Gastrocnemius medialis (tissue), 4 donors: ENCODE measurements at regions not wholly inside any gene's neighbourhood (a gene's known extent, or its start where the extent isn't known, plus 50 kb on each side); places are given as distances from the start of the nearest gene placed in this dataset.

Source experiments
- POLR2A ChIP-seq, 2 donors: fragments of 450-650 bp; IDR thresholded peaks; one replicate each; pipeline ENCODE4 v1.6.1; 2017; ENCODE audit warnings: antibody characterized with exemption in 2 of 2, mild to moderate bottlenecking in 2 of 2, moderate library complexity in 2 of 2
- TF ChIP-seq, protein P1 (sequence below), 5 experiments: fragments of 450-650 bp in 3 of 5; fragments of 200-600 bp in 2 of 5; sonication (generic) in 2 of 5; IDR thresholded peaks in 4 of 5; conservative IDR thresholded peaks in 1 of 5; 1 replicate in 4 of 5; 2 replicates in 1 of 5; pipeline ENCODE4 v1.5.1; 2016 to 2019; ENCODE audit warnings: antibody characterized with exemption in 5 of 5, mild to moderate bottlenecking in 3 of 5, moderate library complexity in 3 of 5

DNA sequence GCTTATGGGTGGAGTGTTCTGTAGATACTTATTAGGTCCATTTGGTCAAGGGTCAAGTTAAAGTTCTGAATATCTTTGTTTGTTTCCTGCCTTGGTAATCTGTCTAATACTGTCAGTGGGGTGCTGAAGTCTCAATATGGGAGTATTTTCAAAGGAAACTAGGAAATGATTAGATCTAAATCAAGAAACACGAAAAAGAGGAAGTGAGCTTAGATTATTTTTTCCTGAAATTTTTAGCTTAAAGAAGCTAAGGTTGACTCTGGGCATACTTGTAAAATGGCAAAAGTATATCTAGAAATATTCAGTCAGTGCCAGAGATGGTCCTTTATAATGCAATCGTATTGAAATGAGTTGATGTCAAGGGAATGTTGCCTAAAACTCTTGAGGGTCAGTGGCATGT, 313.5 kb downstream of the ICE1 start:
- TF ChIP-seq, protein P1, sequence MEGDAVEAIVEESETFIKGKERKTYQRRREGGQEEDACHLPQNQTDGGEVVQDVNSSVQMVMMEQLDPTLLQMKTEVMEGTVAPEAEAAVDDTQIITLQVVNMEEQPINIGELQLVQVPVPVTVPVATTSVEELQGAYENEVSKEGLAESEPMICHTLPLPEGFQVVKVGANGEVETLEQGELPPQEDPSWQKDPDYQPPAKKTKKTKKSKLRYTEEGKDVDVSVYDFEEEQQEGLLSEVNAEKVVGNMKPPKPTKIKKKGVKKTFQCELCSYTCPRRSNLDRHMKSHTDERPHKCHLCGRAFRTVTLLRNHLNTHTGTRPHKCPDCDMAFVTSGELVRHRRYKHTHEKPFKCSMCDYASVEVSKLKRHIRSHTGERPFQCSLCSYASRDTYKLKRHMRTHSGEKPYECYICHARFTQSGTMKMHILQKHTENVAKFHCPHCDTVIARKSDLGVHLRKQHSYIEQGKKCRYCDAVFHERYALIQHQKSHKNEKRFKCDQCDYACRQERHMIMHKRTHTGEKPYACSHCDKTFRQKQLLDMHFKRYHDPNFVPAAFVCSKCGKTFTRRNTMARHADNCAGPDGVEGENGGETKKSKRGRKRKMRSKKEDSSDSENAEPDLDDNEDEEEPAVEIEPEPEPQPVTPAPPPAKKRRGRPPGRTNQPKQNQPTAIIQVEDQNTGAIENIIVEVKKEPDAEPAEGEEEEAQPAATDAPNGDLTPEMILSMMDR (IDR thresholded peaks at IDR 0.05 in 4 of 5, conservative IDR thresholded peaks at IDR 0.05 in 1 of 5), result no peak
- no peak for TF ChIP-seq POLR2A (IDR thresholded peaks at IDR 0.05)
